GM21717 (cell line): ENCODE measurements at regions not wholly inside any gene's neighbourhood (a gene's known extent, or its start where the extent isn't known, plus 50 kb on each side); places are given as distances from the start of the nearest gene placed in this dataset.
"Not testable (repeated sequence)": the region's sequence is repeated elsewhere in the genome, so short reads cannot be mapped to it uniquely, and the experiment has no call there.

Experiments used
- ATAC-seq: cut with Tn5 transposase; IDR thresholded peaks from one replicate; pipeline ENCODE4 v1.9.1; 2021; ENCODE audit warnings: mild to moderate bottlenecking, moderate library complexity; ENCODE audit not compliant: unreplicated experiment

DNA sequence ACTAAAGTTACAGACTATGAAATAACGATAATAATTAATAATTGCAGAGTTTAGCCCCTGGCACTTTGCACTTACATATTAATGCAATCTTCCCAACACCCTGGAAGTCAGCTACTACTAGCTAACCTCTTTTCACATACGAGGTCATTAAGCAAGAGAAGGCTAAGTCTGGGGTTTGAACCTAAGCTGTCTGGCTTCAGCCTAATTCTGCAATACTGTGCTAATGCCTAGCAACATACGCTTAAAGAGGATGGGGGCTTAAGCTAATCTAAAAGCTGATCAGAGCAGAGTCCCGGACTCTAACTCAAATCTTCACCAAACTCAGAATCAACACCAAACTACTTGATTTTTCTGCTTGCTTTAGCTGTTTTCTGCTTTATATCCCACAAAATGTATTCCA, 168.7 kb upstream of the GNAI1 start:
- ATAC-seq, result no peak

DNA sequence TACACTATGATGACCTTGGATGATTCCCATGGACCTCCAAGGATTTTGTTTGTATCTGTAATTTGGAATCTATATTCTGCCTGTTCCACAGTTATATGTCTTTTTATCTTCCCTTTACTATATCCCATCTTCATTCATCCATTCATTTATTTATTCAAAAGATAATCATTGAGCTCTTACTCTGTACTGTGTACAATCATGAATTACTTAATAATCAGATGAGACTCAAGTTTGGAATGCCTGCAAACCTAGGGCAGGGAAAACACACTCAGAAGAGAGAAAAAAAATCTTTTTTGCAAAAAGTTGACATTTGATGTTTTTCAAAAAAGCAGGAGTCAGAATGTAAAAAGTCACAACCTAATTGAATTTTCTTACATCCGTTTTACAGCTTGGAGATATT, 170.2 kb upstream of the GNAI1 start:
- no peak for ATAC-seq

DNA sequence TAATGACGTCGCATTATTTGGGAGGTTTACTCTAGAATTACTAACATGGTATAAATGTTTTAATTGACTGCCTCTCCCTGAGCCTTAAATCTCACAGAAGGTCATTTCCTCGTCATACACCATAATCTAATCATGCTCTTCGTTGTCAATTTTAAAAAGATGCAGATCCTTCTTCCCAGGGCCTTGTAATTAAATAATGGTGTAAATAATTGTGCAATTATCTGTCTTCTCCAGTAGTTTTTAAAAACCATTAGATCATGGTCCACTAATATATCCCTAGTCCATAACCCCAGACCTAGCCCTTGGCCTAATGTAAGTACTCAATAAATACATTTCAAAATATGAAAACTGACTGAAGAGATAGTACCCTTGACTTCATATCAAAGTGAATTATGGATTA, 181.5 kb upstream of the GNAI1 start:
- no peak for ATAC-seq

DNA sequence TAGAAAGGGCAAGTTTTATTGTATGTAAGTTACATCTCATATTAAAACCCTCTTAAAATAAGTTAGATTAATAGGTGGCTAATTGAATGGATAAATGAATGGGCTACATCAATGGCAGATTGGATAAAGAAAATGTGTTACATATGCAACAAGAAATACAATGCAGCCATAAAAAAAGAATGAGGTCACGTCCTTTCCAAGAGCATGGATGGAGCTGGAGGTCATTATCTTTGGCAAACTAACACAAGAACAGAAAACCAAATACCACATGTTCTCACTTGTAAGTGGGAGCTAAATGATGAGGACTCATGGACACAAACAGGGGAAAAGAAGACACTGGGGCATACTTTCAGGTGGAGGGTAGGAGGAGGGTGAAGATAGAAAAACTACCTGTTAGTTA, 182.2 kb upstream of the GNAI1 start:
- no peak for ATAC-seq

DNA sequence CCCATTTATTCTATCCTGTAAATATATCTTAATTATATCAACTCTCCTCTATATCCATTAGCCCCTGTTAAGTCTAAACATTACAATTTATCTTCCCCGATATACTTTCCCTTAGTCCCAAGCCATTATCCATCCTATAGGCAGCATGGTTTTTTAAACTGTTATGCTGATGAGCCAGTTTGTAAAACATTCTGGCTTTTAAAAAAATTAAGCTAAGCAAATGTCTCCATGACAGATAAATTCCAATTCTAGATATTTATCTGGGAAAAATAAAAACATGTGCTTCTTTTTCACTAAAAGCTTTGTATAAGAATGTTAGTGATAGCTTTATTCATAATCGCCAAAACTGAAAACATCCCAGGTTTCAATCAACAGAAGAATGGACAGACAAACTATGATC, 183.2 kb upstream of the GNAI1 start:
- ATAC-seq, result no peak

DNA sequence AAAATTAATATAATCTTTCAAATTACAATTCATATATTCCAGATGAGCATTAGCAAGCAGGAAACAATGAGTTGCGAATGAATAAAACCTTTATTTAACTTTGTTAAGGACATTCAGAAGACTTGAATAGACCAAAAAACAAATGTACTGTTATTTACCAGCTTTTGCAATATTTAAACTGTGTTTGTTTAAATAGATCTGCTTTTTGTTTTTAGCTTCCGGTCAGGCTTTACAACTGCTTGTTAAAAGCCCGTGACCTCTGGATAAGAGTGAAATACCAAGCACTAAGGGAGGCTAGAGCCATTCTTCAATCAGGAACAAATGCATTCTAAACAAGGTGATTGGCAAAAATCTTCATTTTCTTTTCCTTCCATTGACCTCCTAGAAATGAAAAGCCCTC, 184.9 kb upstream of the GNAI1 start:
- ATAC-seq, result no peak

DNA sequence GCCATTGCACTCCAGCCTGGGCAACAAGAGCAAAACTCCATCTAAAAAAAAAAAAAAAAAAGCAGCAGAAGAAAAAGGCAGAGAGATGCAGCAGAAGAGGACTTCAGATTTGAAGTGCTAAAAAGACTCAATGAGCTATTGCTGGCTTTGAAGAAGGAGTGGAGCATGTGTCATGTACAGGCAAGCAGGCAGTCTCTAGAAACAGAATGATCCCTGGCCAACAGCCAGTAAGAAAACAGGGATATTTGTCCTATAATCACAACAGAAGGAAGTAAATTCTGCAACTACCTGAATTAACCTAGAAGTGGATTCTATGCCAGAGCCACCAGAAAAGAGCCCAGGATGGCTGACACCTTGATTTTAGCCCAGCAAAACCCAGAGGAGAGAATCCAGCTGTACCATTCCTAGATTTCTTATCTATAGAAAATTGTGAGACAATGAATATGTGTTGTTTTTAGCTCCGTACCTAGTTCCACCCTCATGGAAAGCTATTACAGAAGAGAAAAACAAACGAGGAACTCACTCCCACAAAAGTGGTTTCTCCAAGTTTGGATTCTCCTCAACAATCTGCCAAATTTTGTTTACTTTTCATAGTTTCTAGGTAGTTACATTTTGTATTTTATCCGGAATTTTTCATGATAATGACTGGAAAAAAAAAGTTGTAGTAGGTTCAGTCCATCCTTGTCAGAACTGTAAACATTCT, 198.2 kb upstream of the GNAI1 start:
- no peak for ATAC-seq

DNA sequence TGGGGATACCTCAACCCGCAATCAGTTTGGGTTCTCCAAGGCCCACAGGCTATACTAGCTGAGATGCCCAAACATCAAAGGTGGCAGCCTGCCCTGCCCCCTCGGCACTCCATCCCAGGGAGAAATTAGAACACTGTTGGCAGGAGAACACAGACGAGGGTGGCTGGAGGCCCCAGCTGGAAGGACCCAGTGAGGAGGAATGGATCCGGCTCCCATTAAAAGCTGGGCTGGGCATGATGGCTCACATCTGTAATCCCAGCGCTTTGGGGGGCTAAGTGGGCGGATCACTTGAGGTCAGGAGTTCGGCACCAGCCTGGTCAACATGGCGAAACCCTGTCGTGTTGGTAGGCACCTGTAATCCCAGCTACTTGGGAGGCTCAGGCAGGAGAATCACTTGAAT, 199.9 kb upstream of the GNAI1 start:
- ATAC-seq, result no peak

DNA sequence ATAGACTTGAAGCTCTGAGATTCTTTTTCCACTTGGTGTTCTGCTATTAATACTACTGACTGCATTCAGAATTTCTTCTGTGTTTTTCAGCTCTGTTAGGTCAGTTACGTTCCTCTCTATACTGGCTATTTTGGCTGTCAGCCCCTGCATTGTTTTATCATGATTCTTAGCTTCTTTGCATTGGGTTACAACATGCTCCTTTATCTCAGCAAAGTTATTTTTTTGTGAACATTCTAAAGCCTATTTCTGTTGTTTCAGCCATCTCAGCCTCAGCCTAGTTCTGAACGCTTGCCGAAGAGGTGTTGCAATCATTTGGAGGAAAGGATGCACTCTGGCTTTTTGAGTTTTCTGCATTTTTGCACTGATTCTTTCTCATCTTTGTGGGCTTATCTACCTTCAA, 201.5 kb upstream of the GNAI1 start:
- ATAC-seq, result no peak

DNA sequence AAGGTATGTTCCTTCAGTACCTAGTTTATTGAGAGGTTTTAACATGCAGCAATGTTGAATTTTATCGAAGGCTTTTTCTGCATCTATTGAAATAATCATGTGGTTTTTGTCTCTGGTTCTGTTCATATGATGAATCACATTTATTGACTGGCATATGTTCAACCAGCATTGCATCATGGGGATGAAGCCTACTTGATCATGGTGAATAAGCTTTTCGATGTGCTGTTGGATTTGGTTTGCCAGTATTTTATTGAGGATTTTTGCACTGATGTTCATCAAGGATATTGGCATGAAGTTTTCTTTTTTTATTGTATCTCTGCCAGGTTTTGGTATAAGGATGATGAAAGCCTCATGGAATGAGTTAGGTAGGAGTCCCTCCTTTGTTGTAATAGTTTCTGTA, 204.0 kb upstream of the GNAI1 start:
- ATAC-seq, result no peak

DNA sequence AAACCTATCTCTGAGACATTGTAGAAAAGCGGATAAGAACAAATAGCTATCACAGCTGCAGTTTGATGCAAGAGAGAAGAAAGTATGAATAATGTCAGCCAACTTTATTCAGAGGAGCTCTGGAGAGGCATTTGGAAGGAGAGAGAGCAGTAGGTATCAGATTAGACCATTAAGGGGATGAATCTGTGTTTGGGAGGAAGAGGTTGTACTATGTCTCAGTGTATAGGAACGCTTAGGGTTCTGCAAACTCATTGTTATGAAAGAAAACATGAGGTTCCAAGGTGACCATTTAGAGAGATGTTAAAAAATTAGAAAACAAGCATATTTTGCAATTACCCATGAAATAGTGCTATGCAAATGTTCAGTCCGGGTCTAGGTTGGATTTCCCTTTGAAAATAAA, 207.5 kb upstream of the GNAI1 start:
- ATAC-seq, result no peak

DNA sequence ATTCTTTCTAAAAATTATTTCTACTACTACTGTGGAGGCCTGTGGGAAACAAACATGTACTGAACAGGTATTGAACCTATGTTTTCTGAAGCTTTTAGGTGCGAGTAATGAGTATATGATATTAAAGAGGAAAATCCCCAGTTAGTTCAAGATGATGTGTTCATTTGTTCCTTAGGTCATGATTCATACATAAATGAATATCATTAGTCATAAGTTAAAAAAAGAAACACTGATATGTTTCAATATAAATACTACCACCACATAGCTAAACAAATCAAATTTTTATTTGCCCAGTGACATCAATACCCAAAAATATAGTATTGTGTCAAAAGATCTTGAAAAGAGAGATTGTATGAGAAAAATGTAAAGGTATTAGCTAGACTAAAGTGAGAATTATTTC, 210.7 kb upstream of the GNAI1 start:
- ATAC-seq, result no peak

DNA sequence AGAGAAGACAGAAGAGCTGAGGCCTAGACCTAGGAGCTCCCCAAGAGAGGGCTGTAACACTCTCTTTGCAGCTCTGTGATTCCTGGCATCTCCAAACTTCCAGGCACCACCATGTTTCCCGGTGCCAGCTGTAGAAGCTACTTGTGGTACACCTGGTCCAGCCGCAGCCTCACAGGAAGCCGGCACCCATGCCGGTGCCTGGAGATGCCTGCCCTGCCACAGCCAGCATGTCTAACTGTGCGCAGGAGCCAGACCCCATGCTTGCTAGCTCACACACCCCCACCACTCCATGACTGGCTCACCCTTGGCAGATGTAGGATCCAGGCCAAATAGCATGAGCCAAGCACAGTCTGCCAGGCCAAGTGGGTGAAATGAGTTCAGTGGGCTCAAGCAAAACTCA, 211.7 kb upstream of the GNAI1 start:
- ATAC-seq, result no peak

DNA sequence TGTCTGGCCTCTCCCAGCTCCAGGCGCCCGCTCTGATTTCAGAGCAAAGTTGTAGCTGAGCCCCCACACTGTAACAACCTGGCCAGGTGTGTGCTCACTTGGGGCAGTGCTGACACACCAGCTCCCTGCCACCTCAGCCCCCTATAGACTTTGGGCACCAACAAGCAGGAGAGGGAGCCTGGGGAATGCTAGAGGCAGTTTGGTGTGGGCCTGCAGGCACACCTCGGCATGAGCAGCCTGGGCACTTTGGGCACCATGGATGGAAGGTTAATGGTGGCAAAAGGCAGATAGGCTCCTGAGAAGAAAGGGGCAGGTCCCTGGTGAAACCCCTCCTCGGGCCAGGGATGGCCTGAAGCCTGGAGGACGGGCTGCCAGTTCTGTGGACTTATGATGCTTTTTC, 212.7 kb upstream of the GNAI1 start:
- ATAC-seq, result no peak

DNA sequence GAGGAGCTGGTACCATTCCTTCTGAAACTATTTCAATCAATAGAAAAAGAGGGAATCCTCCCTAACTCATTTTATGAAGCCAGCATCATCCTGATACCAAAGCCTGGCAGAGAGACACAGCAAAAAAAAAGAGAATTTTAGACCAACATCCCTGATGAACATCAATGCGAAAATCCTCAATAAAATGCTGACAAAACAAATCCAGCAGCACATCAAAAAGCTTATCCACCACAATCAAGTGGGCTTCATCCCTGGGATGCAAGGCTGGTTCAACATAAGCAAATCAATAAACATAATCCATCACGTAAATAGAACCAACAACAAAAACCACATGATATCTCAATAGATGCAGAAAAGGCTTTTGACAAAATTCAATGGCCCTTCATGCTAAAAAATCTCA, 216.0 kb upstream of the GNAI1 start:
- ATAC-seq, result not testable (repeated sequence)

DNA sequence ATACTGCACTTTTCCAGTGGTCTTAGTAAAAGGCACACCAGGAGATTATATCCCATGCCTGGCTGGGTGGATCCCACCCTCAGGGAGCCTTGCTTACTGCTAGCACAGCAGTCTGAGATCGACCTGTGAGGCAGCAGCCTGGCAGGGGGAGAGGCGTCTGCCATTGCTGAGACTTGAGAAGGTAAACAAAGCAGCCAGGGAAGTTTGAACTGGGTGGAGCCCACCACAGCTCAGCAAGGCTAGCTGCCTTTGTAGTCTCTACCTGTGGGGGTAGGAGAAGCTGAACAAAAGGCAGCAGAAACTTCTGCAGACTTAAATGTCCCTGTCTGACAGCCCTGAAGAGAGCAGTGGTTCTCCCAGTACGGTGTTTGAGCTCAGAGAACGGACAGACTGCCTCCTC, 219.3 kb upstream of the GNAI1 start:
- not testable (repeated sequence) for ATAC-seq

DNA sequence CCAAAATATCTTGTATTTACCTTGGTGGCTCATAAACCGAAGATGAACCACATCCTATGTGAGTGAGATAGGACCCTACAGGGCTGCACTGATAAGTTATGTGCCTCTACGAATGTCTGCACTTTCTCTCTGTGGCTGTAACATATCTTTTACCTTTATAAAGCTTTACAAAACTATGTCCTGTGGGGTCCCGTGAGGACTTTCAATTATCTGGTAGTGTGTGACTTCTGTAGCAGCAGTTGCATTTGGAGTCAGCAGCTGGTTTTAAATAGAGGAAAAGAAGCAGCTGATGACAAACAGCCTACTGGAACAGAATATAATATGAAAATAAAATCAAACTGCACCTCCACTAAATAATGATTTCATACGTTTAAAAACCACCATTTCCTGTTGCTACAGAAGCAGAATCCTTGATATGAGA, 222.4 kb upstream of the GNAI1 start:
- ATAC-seq, result no peak

DNA sequence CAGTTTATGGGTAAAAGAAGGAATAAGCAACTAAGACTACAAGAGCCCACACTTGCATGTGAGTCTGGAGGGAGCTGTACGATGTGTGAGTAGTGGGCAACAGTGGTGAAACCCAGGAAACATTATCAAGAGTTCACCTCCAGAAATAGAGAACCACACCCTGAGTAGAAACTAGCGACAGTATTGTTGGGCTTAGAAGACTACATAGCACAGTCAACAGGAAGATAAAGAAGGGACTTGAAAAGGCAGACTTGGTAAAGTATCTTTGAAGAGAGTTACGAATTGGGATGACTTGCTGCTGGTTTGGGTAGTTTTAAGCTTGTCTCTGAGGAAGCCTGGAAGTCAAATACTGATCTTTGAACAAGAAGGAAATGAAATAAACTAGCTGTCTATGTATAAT, 223.2 kb upstream of the GNAI1 start:
- no peak for ATAC-seq

DNA sequence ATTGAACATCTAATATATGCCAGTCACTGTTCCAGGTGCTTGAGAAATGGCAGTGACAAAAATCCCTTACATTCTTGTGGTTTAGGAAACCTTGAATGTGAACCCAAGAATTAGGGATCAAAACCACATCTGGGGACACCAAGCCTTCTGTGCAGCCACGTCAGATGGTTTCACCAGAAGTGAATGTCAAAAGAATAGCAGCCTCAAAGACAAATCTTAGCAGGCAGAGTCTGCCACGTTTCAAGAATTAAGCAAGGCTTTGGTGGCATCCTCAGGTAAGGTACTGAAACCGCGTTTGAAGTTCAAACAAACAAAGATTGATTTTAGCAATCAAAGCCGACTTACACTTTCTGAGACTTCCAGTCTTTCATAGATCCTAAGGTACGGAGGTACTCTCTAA, 225.5 kb upstream of the GNAI1 start:
- no peak for ATAC-seq

DNA sequence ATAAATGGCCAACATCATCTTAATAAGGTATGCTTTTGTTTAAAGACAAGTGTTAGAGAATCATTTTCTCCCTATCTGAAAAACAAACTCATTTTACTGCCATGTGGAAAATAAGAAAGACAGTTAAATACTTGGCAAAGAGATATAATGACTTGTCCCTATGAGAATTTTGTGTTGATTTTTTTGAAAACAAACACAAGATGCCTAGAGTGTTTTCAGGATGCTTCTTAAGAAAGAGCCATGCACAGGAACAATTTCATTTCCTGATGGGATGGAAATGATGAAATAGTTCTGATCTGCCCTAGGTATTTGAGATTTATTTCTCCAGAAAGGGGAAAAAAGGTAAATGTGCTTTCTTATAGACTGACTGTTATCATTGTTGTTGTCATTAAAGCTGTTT, 237.5 kb upstream of the GNAI1 start:
- ATAC-seq, result no peak

DNA sequence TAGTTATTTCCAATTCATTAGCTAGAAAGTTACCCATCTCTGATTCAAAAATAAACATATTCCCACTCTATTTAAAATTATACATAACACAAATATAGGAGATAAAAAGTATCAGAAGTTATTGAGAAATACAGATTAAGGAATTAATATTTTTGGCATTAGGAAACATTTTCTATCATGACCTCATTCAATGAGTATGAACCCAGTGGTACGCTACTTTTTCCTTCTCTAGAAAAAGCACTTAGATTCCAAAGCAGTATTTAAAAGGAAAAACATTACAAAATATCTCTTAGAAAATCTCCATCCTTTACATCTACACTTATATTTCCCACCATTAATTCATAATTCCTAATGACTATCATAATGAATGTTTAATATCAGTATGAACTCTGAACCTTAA, 240.6 kb upstream of the GNAI1 start:
- no peak for ATAC-seq

DNA sequence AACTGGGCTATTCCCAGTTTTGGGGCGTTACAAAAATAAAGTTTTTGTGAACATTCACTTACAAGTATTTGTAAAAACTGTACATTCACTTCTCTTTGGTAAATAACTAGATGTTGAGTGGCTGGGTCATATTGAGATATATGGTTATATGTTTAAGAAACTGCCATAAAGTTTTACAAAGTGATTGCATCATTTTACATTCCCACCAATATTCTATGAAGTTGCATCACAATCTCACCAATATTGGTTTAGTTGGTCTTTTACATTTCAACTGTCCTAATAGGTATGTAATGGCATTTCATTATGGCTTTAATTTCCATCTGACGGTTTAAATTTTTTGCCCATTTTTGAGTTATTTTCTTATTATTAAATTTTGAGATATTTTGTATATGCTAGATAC, 251.7 kb upstream of the GNAI1 start:
- ATAC-seq, result no peak

DNA sequence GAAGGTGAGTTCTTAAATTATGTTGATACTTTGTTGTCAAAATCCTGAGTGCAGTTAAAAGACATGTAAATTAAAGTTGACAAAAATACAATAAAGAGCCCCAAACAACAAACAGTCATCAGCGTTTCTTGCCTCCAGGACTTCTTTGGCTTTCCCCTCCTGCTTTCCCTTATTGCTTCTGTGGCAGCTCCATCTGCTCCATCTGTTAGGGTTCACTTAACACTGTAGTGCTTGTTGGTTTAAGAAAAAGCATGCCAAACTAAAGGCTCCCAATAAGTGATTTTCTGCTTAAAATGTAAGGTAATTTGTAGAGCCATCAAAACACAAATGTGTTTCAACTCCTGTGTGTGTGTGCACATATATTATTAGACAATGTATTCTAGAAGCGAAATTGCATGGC, 254.3 kb upstream of the GNAI1 start:
- no peak for ATAC-seq
